ENCODE measurements at regions not wholly inside any gene's neighbourhood (a gene's known extent, or its start where the extent isn't known, plus 50 kb on each side); places are given as distances from the start of the nearest gene placed in this dataset.

- H3K27me3 Mint-ChIP-seq (ENCODE audit: low read depth): peaks cover 18% of the 10 kb centered on the region
- no peak overlapping the region for H3K27ac Mint-ChIP-seq (ENCODE audit: unreplicated experiment)
- H3K9me3 Mint-ChIP-seq (ENCODE audit: low read depth): peaks cover under 1% of the 10 kb centered on the region
- peaks cover 11% of the 10 kb centered on the region for H3K4me1 Mint-ChIP-seq (ENCODE audit: low read depth)
- DNase-seq (ENCODE audit: low spot score): no peak
- H3K4me3 Mint-ChIP-seq (ENCODE audit: unreplicated experiment): no peak overlapping the region
- H3K36me3 Mint-ChIP-seq (ENCODE audit: low read depth): no peaks in the 10 kb centered on the region
- TF ChIP-seq CTCF (IDR thresholded peaks at IDR 0.05): no peak
Measured at GRCh38 chr2:238786379-238786778, 61.5 kb upstream of the TWIST2 start.

- H3K27me3 Mint-ChIP-seq (ENCODE audit: low read depth): peaks cover 18% of the 10 kb centered on the region
- TF ChIP-seq CTCF (IDR thresholded peaks at IDR 0.05): no peak
- H3K4me3 Mint-ChIP-seq (ENCODE audit: unreplicated experiment): no peak overlapping the region
- H3K4me1 Mint-ChIP-seq (ENCODE audit: low read depth): peaks cover 11% of the 10 kb centered on the region
- DNase-seq (ENCODE audit: low spot score): no peak
- no peaks in the 10 kb centered on the region for H3K9me3 Mint-ChIP-seq (ENCODE audit: low read depth)
- no peak overlapping the region for H3K27ac Mint-ChIP-seq (ENCODE audit: unreplicated experiment)
- H3K36me3 Mint-ChIP-seq (ENCODE audit: low read depth): no peaks in the 10 kb centered on the region
Measured at GRCh38 chr2:238786792-238787490, 60.9 kb upstream of the TWIST2 start.

GRCh38 chr2:238787501-238787900 lies 60.4 kb upstream of the TWIST2 start:
- TF ChIP-seq CTCF (IDR thresholded peaks at IDR 0.05): no peak
- Mint-ChIP-seq H3K27ac (ENCODE audit: unreplicated experiment) (no peak overlapping the region), H3K4me3 (ENCODE audit: unreplicated experiment) (no peak overlapping the region), H3K27me3 (ENCODE audit: low read depth) (peaks cover 18% of the 10 kb centered on the region), H3K9me3 (ENCODE audit: low read depth) (no peaks in the 10 kb centered on the region), H3K4me1 (ENCODE audit: low read depth) (peaks cover 11% of the 10 kb centered on the region), H3K36me3 (ENCODE audit: low read depth) (no peaks in the 10 kb centered on the region)
- DNase-seq (ENCODE audit: low spot score): no peak

GRCh38 chr2:238789317-238789806 lies 58.5 kb upstream of the TWIST2 start:
- peaks cover 16% of the 10 kb centered on the region for H3K27me3 Mint-ChIP-seq (ENCODE audit: low read depth)
- H3K4me3 Mint-ChIP-seq (ENCODE audit: unreplicated experiment): no peak overlapping the region
- no peaks in the 10 kb centered on the region for H3K9me3 Mint-ChIP-seq (ENCODE audit: low read depth)
- TF ChIP-seq CTCF (IDR thresholded peaks at IDR 0.05): no peak
- no peak overlapping the region for H3K27ac Mint-ChIP-seq (ENCODE audit: unreplicated experiment)
- peaks cover 11% of the 10 kb centered on the region for H3K4me1 Mint-ChIP-seq (ENCODE audit: low read depth)
- H3K36me3 Mint-ChIP-seq (ENCODE audit: low read depth): no peaks in the 10 kb centered on the region
- no peak for DNase-seq (ENCODE audit: low spot score)

GRCh38 chr2:238790126-238790832 lies 57.6 kb upstream of the TWIST2 start:
- no peak for DNase-seq (ENCODE audit: low spot score)
- peaks cover 11% of the 10 kb centered on the region for H3K4me1 Mint-ChIP-seq (ENCODE audit: low read depth)
- H3K4me3 Mint-ChIP-seq (ENCODE audit: unreplicated experiment): peak overlapping the region; percentile 7
- no peak for TF ChIP-seq CTCF (IDR thresholded peaks at IDR 0.05)
- peaks cover 16% of the 10 kb centered on the region for H3K27me3 Mint-ChIP-seq (ENCODE audit: low read depth)
- no peaks in the 10 kb centered on the region for H3K9me3 Mint-ChIP-seq (ENCODE audit: low read depth)
- no peak overlapping the region for H3K27ac Mint-ChIP-seq (ENCODE audit: unreplicated experiment)
- H3K36me3 Mint-ChIP-seq (ENCODE audit: low read depth): no peaks in the 10 kb centered on the region
